ENCODE measurements at regions not wholly inside any gene's neighbourhood (a gene's known extent, or its start where the extent isn't known, plus 50 kb on each side); places are given as distances from the start of the nearest gene placed in this dataset.

DNA sequence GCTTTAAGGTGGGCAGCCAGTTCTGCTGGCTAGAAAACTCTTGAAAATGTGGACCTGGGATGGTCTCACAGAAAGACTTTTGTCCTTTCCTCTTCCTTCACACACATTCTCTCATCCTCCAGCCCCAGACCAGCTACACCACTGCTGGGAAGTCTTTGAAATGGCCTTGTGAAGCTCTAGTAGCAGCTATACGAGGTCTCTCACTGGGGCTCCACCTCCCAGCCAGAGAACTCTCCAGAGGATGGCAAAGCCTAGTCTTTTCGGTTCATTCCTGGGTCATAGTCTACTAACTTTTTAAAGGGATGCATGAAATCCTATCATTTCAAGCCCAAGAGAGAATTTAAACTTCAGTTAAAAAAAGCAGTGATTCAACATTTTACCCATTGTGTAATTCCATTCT, 133.9 kb upstream of the ERCC6L2 start:
- Mint-ChIP-seq H3K4me1 (ENCODE audit: low read depth) (no peaks in the 10 kb centered on the region), H3K9me3 (ENCODE audit: low read depth) (no peaks in the 10 kb centered on the region), H3K4me3 (ENCODE audit: low read depth) (no peak overlapping the region), H3K36me3 (ENCODE audit: insufficient read depth) (no peaks in the 10 kb centered on the region), H3K27me3 (peaks cover 11% of the 10 kb centered on the region), H3K27ac (no peak overlapping the region)
- no peak for DNase-seq (ENCODE audit: low spot score, unreplicated experiment)
- TF ChIP-seq, protein P1, sequence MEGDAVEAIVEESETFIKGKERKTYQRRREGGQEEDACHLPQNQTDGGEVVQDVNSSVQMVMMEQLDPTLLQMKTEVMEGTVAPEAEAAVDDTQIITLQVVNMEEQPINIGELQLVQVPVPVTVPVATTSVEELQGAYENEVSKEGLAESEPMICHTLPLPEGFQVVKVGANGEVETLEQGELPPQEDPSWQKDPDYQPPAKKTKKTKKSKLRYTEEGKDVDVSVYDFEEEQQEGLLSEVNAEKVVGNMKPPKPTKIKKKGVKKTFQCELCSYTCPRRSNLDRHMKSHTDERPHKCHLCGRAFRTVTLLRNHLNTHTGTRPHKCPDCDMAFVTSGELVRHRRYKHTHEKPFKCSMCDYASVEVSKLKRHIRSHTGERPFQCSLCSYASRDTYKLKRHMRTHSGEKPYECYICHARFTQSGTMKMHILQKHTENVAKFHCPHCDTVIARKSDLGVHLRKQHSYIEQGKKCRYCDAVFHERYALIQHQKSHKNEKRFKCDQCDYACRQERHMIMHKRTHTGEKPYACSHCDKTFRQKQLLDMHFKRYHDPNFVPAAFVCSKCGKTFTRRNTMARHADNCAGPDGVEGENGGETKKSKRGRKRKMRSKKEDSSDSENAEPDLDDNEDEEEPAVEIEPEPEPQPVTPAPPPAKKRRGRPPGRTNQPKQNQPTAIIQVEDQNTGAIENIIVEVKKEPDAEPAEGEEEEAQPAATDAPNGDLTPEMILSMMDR (IDR thresholded peaks at IDR 0.05; ENCODE audit: unreplicated experiment): no peak

DNA sequence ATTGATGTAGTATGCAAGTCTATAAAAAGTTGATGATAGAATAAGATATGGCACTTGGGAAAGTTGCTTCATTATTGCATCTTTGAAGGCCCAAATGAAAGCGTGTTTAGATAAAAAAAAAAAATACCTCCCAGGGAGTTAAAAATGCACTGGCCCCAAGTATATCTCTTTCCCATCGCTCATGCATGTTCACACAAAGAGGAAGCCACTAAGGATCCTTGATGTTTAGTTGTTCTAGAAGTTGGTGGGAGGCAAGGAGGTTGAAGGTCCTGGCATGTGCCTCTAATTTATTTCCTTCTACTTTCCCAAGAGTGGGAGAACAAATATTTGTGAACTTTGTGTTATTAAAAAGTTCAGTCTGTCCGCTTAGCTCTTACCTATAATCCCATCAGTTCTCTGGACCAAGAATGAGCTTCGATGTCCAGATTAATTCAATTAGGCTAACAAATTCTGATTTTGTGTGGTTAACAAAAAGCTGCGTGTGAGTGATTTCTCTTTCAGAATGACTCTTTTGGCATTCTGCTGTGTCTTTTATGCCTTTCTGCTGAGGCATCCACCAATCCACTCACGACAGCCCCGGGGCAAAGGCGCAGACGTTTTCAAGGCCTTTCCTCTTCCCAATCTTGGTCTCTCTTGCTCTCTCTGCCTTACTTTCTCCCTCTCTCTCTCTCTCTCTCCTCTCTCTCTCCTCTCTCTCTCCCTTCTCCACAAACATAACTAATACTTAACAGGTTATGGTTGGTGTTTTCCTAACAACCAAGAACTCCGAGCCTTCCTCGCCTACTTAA, 135.1 kb upstream of the ERCC6L2 start:
- H3K9me3 Mint-ChIP-seq (ENCODE audit: low read depth): no peaks in the 10 kb centered on the region
- H3K27me3 Mint-ChIP-seq: peaks cover 14% of the 10 kb centered on the region
- TF ChIP-seq, protein P1 (IDR thresholded peaks at IDR 0.05; ENCODE audit: unreplicated experiment): no peak
- H3K27ac Mint-ChIP-seq: no peak overlapping the region
- DNase-seq (ENCODE audit: low spot score, unreplicated experiment): no peak
- no peaks in the 10 kb centered on the region for H3K36me3 Mint-ChIP-seq (ENCODE audit: insufficient read depth)
- no peaks in the 10 kb centered on the region for H3K4me1 Mint-ChIP-seq (ENCODE audit: low read depth)
- no peak overlapping the region for H3K4me3 Mint-ChIP-seq (ENCODE audit: low read depth)

DNA sequence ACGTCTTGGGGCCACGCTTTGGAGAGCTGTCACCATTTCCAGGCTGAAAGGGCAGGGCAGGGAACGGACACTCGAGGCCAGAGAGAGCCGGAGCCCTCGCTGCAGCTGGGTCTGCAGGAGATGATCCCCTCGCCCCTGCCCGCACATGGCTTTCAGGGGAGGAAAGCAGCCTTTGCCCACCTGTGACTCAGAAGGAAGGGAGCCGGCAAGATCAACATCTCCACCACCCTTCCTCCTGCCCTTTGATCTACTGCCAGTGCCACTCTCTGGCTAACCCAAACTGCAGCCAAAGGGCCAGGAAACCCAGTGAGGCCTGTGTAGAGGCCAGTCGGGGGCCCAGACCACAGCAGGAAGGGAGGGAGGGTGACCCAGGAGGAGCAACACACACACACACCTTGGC, 137.1 kb upstream of the ERCC6L2 start:
- no peak overlapping the region for H3K27ac Mint-ChIP-seq
- H3K27me3 Mint-ChIP-seq: peaks cover 11% of the 10 kb centered on the region
- no peak for DNase-seq (ENCODE audit: low spot score, unreplicated experiment)
- no peaks in the 10 kb centered on the region for H3K4me1 Mint-ChIP-seq (ENCODE audit: low read depth)
- no peaks in the 10 kb centered on the region for H3K9me3 Mint-ChIP-seq (ENCODE audit: low read depth)
- TF ChIP-seq, protein P1 (IDR thresholded peaks at IDR 0.05; ENCODE audit: unreplicated experiment): no peak
- H3K4me3 Mint-ChIP-seq (ENCODE audit: low read depth): no peak overlapping the region
- no peaks in the 10 kb centered on the region for H3K36me3 Mint-ChIP-seq (ENCODE audit: insufficient read depth)

DNA sequence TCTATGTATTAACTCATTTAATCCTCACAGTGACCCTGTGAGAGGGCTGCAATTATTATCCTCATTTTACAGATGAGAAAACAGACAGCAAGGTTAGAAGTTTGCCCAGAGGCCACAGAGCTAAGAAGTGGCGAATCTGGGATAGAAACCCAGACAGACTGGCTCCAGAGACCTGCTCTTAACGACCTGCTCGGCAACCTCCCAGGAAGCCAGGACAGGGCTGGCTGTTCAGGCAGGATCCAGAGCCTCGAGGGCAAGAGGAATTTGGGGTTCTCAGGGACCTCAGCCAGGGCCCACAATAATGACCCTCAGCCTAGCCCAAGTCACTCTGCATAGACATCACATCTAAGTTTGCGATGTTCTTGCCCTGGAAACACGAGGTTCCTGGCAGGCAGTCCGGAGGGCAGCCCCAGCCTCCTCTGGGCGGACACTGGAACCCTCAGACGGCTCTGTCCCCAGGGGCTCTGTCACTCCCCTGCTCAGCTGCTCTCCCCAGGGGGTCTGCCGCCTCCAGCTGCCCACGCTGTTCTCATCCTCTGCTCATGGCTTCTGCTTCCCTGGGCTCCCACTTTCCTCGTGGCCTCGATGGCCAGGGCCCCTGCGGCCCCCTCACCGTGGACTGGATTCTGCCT, 138.5 kb upstream of the ERCC6L2 start:
- Mint-ChIP-seq H3K9me3 (ENCODE audit: low read depth) (no peaks in the 10 kb centered on the region), H3K27me3 (peaks cover 10% of the 10 kb centered on the region), H3K4me1 (ENCODE audit: low read depth) (peaks cover 3% of the 10 kb centered on the region), H3K36me3 (ENCODE audit: insufficient read depth) (no peaks in the 10 kb centered on the region), H3K4me3 (ENCODE audit: low read depth) (no peak overlapping the region), H3K27ac (no peak overlapping the region)
- TF ChIP-seq, protein P1 (IDR thresholded peaks at IDR 0.05; ENCODE audit: unreplicated experiment): no peak
- DNase-seq (ENCODE audit: low spot score, unreplicated experiment): no peak

DNA sequence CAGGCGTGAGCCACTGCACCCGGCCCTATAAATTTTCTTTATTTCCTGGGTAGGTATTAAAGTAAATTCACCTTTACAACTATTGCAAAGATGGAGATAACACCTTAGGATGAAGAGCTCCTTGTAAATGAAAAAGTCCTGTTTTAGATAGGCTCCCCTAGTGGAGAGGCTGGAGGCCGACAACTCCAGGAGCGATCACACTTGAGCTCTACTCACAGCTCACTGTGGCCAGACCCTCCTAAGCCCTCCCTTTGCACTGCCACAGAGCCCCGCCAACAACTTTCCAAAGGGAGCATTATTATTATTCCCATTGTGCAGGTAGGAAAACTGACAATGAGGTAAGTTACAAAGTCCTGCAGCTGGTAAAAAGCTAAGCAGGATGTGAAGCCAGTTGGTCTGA, 139.1 kb upstream of the ERCC6L2 start:
- no peak overlapping the region for H3K27ac Mint-ChIP-seq

More for the DNA sequence above, 139.1 kb upstream of the ERCC6L2 start:
- Mint-ChIP-seq H3K4me1 (ENCODE audit: low read depth) (peaks cover 3% of the 10 kb centered on the region), H3K36me3 (ENCODE audit: insufficient read depth) (no peaks in the 10 kb centered on the region), H3K9me3 (ENCODE audit: low read depth) (no peaks in the 10 kb centered on the region), H3K4me3 (ENCODE audit: low read depth) (no peak overlapping the region), H3K27me3 (peaks cover 11% of the 10 kb centered on the region)
- DNase-seq (ENCODE audit: low spot score, unreplicated experiment): no peak
- TF ChIP-seq, protein P1 (IDR thresholded peaks at IDR 0.05; ENCODE audit: unreplicated experiment): peak; percentile 54
